ENCODE measurements at regions not wholly inside any gene's neighbourhood (a gene's known extent, or its start where the extent isn't known, plus 50 kb on each side); places are given as distances from the start of the nearest gene placed in this dataset.

- TF ChIP-seq, protein P1, sequence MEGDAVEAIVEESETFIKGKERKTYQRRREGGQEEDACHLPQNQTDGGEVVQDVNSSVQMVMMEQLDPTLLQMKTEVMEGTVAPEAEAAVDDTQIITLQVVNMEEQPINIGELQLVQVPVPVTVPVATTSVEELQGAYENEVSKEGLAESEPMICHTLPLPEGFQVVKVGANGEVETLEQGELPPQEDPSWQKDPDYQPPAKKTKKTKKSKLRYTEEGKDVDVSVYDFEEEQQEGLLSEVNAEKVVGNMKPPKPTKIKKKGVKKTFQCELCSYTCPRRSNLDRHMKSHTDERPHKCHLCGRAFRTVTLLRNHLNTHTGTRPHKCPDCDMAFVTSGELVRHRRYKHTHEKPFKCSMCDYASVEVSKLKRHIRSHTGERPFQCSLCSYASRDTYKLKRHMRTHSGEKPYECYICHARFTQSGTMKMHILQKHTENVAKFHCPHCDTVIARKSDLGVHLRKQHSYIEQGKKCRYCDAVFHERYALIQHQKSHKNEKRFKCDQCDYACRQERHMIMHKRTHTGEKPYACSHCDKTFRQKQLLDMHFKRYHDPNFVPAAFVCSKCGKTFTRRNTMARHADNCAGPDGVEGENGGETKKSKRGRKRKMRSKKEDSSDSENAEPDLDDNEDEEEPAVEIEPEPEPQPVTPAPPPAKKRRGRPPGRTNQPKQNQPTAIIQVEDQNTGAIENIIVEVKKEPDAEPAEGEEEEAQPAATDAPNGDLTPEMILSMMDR (IDR thresholded peaks at IDR 0.05; ENCODE audit: low read depth, low read length): no peak
- TF ChIP-seq MAX (IDR thresholded peaks at IDR 0.05; ENCODE audit: low read depth, low read length): no peak
Observed at GRCh38 chr20:8996817-8997512, 71.9 kb upstream of the PLCB4 start.
